HUDEP-2 (cell line): ENCODE measurements at regions not wholly inside any gene's neighbourhood (a gene's known extent, or its start where the extent isn't known, plus 50 kb on each side); places are given as distances from the start of the nearest gene placed in this dataset.

Source experiments
- DNase-seq, 76 experiments: peaks; one replicate each; lab custom pipeline; 2025; ENCODE audit not compliant: unreplicated experiment in 76 of 76; lab: John Stamatoyannopoulos, UW

DNA sequence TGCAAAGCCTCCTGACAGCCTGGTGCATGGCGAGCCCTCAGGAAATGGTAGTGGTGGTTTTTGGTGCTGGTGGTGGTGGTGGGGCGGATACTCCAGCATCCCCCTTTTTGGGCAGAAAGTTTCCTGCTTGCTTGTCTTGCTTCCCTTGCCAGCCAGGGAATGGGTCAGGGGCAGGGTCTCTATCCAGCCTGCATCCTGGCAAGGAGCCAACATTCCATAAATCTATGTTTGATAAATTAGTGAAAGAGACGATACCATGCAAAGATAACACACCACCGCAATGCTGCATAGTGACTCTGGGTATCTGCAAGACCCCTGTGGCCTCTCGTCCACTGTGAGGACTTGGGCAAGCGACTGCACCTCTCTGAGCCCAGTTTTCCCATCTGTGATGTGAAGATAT lies 246.2 kb downstream of the LRFN2 start:
- DNase-seq: no peak

DNA sequence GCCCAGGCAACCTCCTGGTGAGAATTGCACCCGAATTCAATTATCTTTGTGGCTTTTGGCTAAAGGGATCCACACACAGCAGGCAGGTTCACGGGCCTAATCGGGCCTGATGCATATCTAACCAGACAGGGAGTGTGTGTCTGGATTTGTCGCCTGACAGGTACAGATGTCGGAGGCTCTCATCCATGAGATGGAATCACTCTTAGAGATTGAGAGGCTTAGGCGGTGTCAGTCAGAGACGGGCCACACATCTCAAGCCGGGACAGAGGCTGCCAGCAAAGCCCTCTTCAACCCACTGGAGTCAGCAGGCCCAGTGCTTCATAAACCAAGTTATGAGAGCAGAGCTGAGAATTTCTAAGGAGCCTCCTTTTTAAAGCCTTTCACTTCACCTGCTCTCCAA lies 247.0 kb downstream of the LRFN2 start:
- DNase-seq: no peak

GRCh38 chr6:40338306-40338705 lies 248.9 kb downstream of the LRFN2 start:
- DNase-seq: no peak

DNA sequence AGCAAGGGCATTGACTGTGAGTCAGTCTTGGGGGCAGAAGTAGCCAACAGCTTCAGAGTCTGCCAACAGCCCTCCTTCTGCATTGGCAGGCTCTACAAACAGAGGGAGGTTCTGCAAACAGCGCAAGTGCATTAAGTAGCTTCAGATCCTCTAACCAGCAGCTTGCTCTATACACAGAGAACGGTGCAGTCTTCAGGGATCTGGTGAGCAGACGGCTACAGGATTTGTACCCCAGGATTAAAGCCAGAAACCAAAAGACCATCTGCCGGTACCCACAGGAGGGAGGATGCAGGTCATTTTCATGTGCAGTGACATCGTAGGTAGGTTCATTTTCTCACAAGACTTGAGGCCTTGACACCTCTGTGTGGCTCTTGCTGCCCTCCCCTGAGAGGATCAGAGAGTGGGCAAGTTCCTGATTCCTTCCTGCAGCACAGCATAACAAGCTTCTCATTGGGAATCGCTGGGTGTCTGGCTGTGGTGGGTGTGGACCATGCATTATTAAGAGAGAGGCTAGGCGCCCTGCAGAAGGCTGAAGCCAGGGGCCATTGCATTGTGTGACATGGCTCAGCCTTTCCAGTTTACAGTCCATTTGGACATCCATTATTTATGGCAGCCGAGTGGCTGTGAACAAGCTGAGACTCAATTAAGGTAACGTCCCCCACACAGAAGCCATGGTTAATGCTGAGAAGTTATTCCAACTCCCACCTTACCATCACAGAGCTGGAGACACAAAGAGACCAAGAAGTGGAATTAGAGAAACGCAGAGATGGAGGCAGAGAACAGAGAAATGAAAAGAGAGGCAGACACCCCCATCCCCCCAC lies 250.0 kb downstream of the LRFN2 start:
- DNase-seq: no peak

DNA sequence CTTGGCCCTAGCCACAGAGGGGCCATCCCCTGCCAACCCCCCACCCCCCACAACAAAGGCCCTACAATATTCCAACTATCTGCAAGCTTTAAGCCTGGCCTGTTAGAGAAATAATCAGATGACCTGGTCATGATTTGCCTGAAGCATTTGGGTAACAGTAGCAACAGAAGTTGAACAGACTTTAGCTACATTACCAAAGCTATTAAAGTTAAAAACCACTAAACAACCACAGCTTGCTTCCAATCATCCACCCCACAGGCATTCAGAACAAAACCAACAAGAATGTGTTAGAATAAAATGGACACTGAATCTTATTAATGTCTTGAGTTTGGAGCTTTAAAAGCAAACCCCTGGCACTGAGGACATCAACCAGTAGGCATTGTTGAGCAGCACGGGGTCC lies 250.9 kb downstream of the LRFN2 start:
- DNase-seq: no peak

DNA sequence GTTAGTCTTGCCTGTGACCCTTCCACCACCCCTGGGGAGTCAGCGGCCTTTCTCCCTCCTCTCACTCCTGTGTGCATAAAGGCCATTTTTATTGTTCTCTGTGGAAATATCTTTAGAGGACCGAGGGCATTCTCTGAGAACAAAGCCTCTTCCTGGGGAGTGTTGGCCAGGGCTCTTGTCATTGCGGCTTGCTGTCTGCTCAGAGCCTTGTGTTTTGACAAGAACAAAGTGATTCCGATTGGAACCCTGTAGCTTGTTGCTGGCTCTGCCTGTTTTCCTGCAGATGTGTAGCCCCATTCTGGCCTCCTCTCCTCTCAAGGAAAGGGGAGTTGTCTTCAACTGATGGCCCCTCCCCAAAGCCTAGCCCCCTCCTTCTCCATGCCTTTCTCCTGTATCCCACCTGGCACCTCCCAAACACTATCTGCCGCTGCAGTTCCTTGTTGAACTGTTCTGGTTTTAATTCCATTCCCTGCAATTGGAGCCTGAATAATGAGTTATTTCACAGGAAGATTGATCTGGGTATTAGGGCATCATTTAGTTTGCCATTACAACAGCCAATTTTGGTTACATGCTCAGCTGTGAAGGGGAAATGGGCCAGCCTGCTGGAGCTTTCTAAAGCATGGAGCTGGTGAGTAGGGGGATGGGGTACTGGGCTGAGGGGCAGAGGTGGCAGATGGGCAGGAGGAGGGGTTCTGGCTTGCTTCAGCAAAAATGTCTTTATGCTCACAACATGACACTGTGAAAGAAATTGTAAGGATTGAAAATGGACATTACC lies 252.5 kb downstream of the LRFN2 start:
- no peak for DNase-seq

- no peak for DNase-seq
These were observed 255.6 kb downstream of the LRFN2 start for GRCh38 chr6:40331545-40331944.

DNA sequence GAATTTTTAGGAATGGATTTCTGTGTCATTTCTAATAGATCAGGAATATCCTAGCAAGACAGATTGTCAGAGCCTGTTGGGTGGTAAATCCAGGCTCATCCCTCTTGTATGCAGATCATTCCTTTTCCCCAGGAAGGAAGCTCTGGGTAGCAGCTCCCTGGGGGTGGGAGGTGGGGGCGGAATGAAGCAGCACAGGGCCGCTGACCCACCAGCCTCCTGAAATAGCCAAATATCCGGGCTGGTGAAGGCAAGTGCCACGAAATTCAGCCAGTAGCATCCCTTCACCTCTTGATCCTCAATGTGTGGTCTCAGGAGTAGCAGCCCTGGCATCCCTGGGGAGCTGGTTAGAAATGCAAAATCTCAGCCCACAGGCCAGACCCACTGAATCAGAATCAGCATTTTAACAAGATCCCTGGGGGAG lies 256.9 kb downstream of the LRFN2 start:
- DNase-seq: no peak

GRCh38 chr6:40328986-40329545 lies 258.1 kb downstream of the LRFN2 start:
- no peak for DNase-seq

DNA sequence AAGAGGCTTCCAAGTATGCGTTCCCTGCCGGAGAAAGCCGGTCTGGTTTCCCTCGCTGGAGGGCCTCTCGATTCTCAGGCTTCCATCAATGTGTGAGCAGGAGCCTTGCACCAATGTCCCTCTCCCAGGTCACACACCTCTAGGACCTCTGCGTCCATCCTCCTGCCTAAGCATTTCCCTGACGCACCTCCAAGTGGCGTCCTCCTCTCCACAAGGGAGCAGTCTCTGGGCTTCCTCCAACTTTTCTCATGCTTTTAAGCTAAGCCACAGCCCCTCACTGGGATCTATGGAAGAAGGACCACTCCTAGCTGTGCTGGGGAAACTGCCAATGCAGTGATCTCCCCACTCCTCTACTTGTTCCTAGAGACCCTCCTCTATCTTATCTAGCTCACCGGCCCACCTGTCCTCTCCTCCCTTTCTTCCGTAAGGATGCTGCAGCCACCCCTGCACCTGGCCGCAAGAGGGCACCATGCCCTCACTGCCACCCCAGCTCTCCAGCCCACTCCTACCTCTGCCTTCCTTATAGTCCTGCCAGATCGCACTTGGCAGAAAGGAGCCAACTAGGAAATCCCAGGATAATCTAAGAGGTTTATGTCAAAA lies 258.7 kb downstream of the LRFN2 start:
- DNase-seq: peak in 4 of 76 experiments; percentile 2 to 16 (median 11)

DNA sequence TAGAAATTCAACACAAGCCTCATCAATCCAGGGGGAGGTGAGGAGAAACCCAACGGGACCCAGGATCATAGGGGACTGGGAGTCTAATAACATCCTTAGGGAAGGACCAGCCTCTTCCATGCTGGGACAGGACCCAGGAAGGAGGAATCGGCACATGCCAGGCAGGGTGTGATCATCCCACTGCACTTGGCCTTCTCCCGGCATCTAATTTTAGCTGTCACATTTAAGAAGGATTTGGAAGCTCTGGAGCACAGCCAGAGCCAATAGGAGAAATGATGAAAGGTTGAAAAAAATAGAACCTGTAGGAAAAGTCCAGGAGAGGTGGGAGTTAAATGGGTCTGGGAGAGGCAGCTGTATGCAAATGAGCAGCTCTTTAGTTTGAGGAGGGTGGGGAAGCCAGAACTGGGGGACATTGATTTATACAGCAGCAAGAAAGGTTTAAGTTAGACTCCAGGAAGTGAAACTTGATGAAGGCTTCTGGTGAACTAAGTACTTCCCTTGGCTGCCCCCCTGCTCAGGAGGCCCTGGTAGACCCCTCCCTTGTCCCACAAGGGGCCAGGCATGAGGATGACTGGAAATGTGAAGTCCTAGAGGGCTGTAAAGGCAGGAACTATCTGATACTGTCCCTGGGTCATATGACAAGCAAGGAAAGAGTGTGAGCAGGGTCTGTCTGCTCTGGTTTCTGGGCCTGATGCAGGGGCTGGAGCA lies 260.3 kb downstream of the LRFN2 start:
- DNase-seq: no peak

DNA sequence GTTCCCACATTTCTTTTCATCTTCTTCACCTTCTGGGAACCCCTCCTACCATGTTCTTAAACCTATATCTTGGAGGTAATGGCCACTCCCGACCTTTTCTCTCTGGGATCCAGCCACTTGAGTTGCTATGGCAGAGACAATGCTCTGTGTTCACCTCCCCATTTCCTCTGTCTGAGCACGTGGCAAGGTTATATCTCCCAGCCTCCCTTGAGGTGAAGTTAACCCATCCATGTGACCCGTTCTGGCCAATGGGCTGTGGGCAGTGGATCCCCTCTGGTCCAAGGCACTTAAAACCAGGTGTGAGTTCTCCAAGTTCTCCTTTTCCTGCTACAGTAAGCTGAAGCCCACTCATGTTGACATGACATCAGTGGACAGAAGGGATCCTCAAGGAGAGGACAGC lies 261.4 kb downstream of the LRFN2 start:
- DNase-seq: no peak

- no peak for DNase-seq
These were observed 262.1 kb downstream of the LRFN2 start for GRCh38 chr6:40325041-40325440.

GRCh38 chr6:40323881-40324634 lies 263.1 kb downstream of the LRFN2 start:
- DNase-seq: no peak

- no peak for DNase-seq
These were observed 264.8 kb downstream of the LRFN2 start for GRCh38 chr6:40322336-40322735.

DNA sequence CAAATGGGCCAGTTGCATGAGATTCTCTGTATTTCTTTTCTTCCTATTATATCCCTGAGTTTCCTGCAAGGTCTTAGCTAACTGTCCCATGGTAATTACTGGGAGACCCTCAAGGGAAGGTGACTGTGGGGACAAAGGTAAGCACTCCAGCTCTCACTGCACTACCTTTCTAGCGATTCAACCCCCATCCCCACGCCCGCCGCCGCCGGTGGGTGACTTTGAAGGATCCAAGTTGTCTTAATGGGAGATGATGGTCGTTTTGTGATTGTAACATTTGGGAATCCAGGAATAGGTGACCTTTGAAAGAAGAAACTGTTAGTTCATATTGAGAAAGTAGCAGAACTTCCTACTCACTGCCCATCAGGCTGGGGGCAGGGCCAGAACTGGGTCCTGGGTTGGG lies 265.5 kb downstream of the LRFN2 start:
- no peak for DNase-seq

DNA sequence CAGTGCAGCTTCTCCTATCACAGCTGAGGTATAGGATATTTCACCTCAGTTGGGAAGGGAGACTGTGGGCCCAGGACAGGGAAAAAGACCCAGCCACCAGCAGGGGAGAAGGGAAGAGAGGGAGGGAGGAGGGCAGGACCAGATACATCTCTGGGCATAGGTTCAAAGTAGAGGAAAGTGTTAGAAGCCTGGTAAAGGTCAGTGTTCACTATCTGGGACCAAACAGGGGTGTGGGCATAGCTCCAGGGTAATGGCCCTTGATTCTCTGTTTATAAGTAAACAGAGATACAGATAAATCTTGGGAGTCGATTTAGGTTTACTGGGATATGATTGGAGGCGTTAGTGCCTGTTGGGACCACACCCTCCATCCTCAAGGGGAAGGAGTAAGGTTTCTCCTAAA lies 266.2 kb downstream of the LRFN2 start:
- no peak for DNase-seq

GRCh38 chr6:40320441-40320840 lies 266.7 kb downstream of the LRFN2 start:
- DNase-seq: no peak

DNA sequence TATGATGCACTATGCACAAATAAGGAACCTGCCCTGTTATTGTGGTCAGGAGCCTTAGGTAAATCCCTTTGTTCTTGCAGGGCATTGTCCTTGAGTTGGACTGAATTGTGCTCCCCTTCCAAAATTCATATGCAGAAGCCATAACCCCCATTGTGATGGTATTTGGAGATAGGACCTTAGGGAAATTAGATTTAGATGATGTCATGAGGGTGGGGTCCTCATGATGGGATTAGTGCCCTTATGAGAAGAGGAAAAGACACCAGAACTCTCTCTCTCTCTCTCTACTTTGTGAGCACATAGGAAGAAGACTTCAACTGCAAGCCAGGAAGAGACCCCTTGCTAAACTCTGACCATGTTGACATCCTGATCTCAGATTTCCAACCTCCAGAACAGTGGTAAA lies 268.0 kb downstream of the LRFN2 start:
- DNase-seq: no peak

GRCh38 chr6:40315060-40315459 lies 272.1 kb downstream of the LRFN2 start:
- no peak for DNase-seq
